H1 (cell line): ENCODE measurements at regions not wholly inside any gene's neighbourhood (a gene's known extent, or its start where the extent isn't known, plus 50 kb on each side); places are given as distances from the start of the nearest gene placed in this dataset.

Experiments used
- CTCF ChIA-PET: fragments of 300-600 bp; sonication (Branson Sonifier 250); formaldehyde crosslinking; loops from one replicate; lab custom pipeline; 2021; ENCODE audit not compliant: partially characterized antibody; lab: Charles Lee
- POLR2A ChIA-PET: fragments of 300-600 bp; sonication (Branson Sonifier 250); formaldehyde crosslinking; loops from one replicate; lab custom pipeline; 2021; ENCODE audit warnings: inconsistent platforms; ENCODE audit not compliant: partially characterized antibody; lab: Charles Lee
- DNase-seq, 2 experiments: peaks; one replicate each; pipeline versions ENCODE4 v3.0.0 to v3.0.0-alpha.2; 2010 to 2022; ENCODE audit warnings: low spot score in 2 of 2, low read depth in 1 of 2, mixed read lengths in 1 of 2
- FAIRE-seq: peaks from 2 replicates; lab custom pipeline; 2011; peaks lifted over from hg19 to GRCh38; lab: Jason Lieb, UNC
- H2AFZ ChIP-seq: 2 replicates; pipeline ENCODE4 v1.8.1; 2012; ENCODE audit warnings: low read length, inconsistent platforms
- H2AK5ac ChIP-seq: 2 replicates; pipeline ENCODE4 v1.6.1; 2013; ENCODE audit warnings: low read depth, low read length
- H2BK120ac ChIP-seq: replicated peaks from 2 replicates; pipeline ENCODE3; 2013; ENCODE audit warnings: low read depth, low read length, inconsistent platforms
- H2BK12ac ChIP-seq: 2 replicates; pipeline ENCODE4 v1.6.1; 2013; ENCODE audit warnings: low read depth, low read length
- H2BK15ac ChIP-seq: 2 replicates; pipeline ENCODE4 v1.6.1; 2013; ENCODE audit warnings: low read length
- H2BK20ac ChIP-seq: 2 replicates; pipeline ENCODE4 v1.6.1; 2013; ENCODE audit warnings: low read length
- H2BK5ac ChIP-seq: 2 replicates; pipeline ENCODE4 v1.6.1; 2013; ENCODE audit warnings: low read depth, low read length
- H3K14ac ChIP-seq: 2 replicates; pipeline ENCODE4 v1.6.1; 2013; ENCODE audit warnings: inconsistent platforms; ENCODE audit not compliant: insufficient read length
- H3K18ac ChIP-seq: 2 replicates; pipeline ENCODE4 v1.6.1; 2013; ENCODE audit warnings: low read length; ENCODE audit errors: extremely low read depth
- H3K23ac ChIP-seq: 2 replicates; pipeline ENCODE4 v1.6.1; 2013; ENCODE audit warnings: inconsistent platforms; ENCODE audit not compliant: insufficient read length
- H3K23me2 ChIP-seq: 2 replicates; pipeline ENCODE4 v1.6.1; 2013; ENCODE audit warnings: low read depth, low read length
- H3K27ac ChIP-seq: 2 replicates; pipeline ENCODE4 v1.6.1; 2011; ENCODE audit warnings: low read depth, low read length, inconsistent platforms
- H3K27me3 ChIP-seq, 4 experiments: replicated peaks in 1 of 4; 1 replicate in 1 of 4; 2 replicates in 3 of 4; pipeline versions ENCODE4 v1.6.1 to v1.8.1; 2011 to 2013; ENCODE audit warnings: low read length in 3 of 4, mild to moderate bottlenecking in 3 of 4, inconsistent platforms in 2 of 4, mixed read lengths in 2 of 4, moderate library complexity in 1 of 4; ENCODE audit not compliant: control insufficient read depth in 3 of 4, insufficient read depth in 3 of 4; ENCODE audit errors: extremely low read depth in 1 of 4
- H3K36me3 ChIP-seq, 4 experiments: 2 replicates each; pipeline versions ENCODE4 v1.6.1 to v1.8.1; 2011 to 2013; ENCODE audit warnings: mild to moderate bottlenecking in 4 of 4, low read length in 3 of 4, moderate library complexity in 2 of 4, control low read depth in 1 of 4, inconsistent platforms in 1 of 4; ENCODE audit not compliant: insufficient read depth in 4 of 4, control insufficient read depth in 2 of 4
- H3K4ac ChIP-seq: replicated peaks from 2 replicates; pipeline ENCODE3; 2013; ENCODE audit warnings: low read length, low read depth, mixed read lengths, inconsistent platforms; ENCODE audit not compliant: insufficient read length
- H3K4me1 ChIP-seq, 4 experiments: replicated peaks in 1 of 4; 1 replicate in 1 of 4; 2 replicates in 3 of 4; pipeline versions ENCODE4 v1.6.1 to v1.8.1; 2011 to 2013; ENCODE audit warnings: low read length in 3 of 4, inconsistent platforms in 2 of 4, mixed read lengths in 1 of 4; ENCODE audit not compliant: insufficient read depth in 4 of 4, control insufficient read depth in 3 of 4
- H3K4me2 ChIP-seq, 2 experiments: 2 replicates each; pipeline versions ENCODE4 v1.6.1 to v1.8.1; 2011 to 2013; ENCODE audit warnings: low read depth in 2 of 2, low read length in 2 of 2, control low read depth in 1 of 2, inconsistent platforms in 1 of 2, mild to moderate bottlenecking in 1 of 2; ENCODE audit not compliant: insufficient read depth in 1 of 2
- H3K4me3 ChIP-seq, 4 experiments: fragments of 200-600, 300-600 bp in 1 of 4; sonication (generic), shearing (Covaris generic), sonication (Bioruptor Twin) in 1 of 4; 2 replicates each; pipeline versions ENCODE4 v1.5.1 to v1.8.1; 2011 to 2016; ENCODE audit warnings: low read length in 4 of 4, low read depth in 3 of 4, control low read depth in 2 of 4, inconsistent platforms in 2 of 4, mild to moderate bottlenecking in 2 of 4, mixed read lengths in 1 of 4, moderate library complexity in 1 of 4; ENCODE audit not compliant: insufficient read depth in 2 of 4; ENCODE audit errors: extremely low read depth in 1 of 4
- H3K56ac ChIP-seq: replicated peaks from 2 replicates; pipeline ENCODE3; 2013; ENCODE audit warnings: low read depth, mild to moderate bottlenecking, mixed read lengths, low read length, inconsistent platforms; ENCODE audit not compliant: insufficient read length
- H3K79me1 ChIP-seq: 2 replicates; pipeline ENCODE4 v1.6.1; 2013; ENCODE audit warnings: low read depth, low read length, control low read depth
- H3K79me2 ChIP-seq, 2 experiments: 2 replicates each; pipeline versions ENCODE4 v1.6.1 to v1.8.1; 2012 to 2013; ENCODE audit warnings: low read length in 2 of 2, mild to moderate bottlenecking in 2 of 2, inconsistent platforms in 1 of 2; ENCODE audit not compliant: insufficient read depth in 2 of 2, control insufficient read depth in 1 of 2
- H3K9ac ChIP-seq, 4 experiments: replicated peaks in 1 of 4; 1 replicate in 1 of 4; 2 replicates in 3 of 4; pipeline versions ENCODE4 v1.6.1 to v1.8.1; 2011 to 2013; ENCODE audit warnings: low read depth in 3 of 4, low read length in 3 of 4, control low read depth in 2 of 4, mild to moderate bottlenecking in 2 of 4, moderate library complexity in 2 of 4, inconsistent platforms in 1 of 4; ENCODE audit errors: extremely low read depth in 1 of 4
- H3K9me3 ChIP-seq, 2 experiments: 2 replicates each; pipeline versions ENCODE4 v1.6.1 to v1.8.1; 2012 to 2013; ENCODE audit warnings: mild to moderate bottlenecking in 2 of 2, moderate library complexity in 2 of 2, control low read depth in 1 of 2, inconsistent platforms in 1 of 2, low read depth in 1 of 2, low read length in 1 of 2, mixed read lengths in 1 of 2; ENCODE audit not compliant: insufficient read depth in 2 of 2
- H4K20me1 ChIP-seq, 2 experiments: replicated peaks in 1 of 2; 2 replicates each; pipeline versions ENCODE3 to v1.8.1; 2011 to 2013; ENCODE audit warnings: inconsistent platforms in 2 of 2, low read length in 2 of 2, mild to moderate bottlenecking in 1 of 2; ENCODE audit not compliant: insufficient read depth in 2 of 2, control insufficient read depth in 1 of 2
- H4K5ac ChIP-seq: 2 replicates; pipeline ENCODE4 v1.6.1; 2013; ENCODE audit warnings: low read length, low read depth, mixed read lengths, inconsistent platforms; ENCODE audit not compliant: insufficient read length
- H4K8ac ChIP-seq: 2 replicates; pipeline ENCODE4 v1.8.0; 2013; ENCODE audit warnings: mild to moderate bottlenecking, moderate library complexity, low read length, inconsistent platforms; ENCODE audit not compliant: insufficient read depth; ENCODE audit errors: extremely low read depth
- H4K91ac ChIP-seq: replicated peaks from 2 replicates; pipeline ENCODE3; 2013; ENCODE audit warnings: low read length, mixed read lengths, inconsistent platforms; ENCODE audit not compliant: insufficient read length
- ATF3 ChIP-seq: IDR thresholded peaks from 2 replicates; pipeline ENCODE4 v1.6.1; 2011; ENCODE audit warnings: low read depth, mild to moderate bottlenecking, low read length; ENCODE audit not compliant: insufficient read depth
- BACH1 ChIP-seq: IDR thresholded peaks from 2 replicates; pipeline ENCODE4 v1.6.1; 2012; ENCODE audit warnings: low read length, improper control_type of control experiment
- CBX5 ChIP-seq: fragments of 300-800, 300-1000 bp; sonication (generic); IDR thresholded peaks from 2 replicates; pipeline ENCODE4 v1.7.1; 2016; ENCODE audit warnings: antibody characterized with exemption, low read length, low read depth
- CTCF ChIP-seq, 3 experiments: IDR thresholded peaks; 1 replicate in 2 of 3; 2 replicates in 1 of 3; pipeline versions ENCODE4 v1.5.1 to v1.6.1; 2011; ENCODE audit warnings: low read length in 3 of 3, mild to moderate bottlenecking in 3 of 3, inconsistent platforms in 2 of 3, low read depth in 1 of 3, moderate library complexity in 1 of 3; ENCODE audit not compliant: insufficient read depth in 1 of 3; ENCODE audit errors: control extremely low read depth in 1 of 3
- EZH2 ChIP-seq: fragments of 200-600 bp; sonication (generic); IDR thresholded peaks from 2 replicates; pipeline ENCODE4 v1.7.1; 2012; ENCODE audit warnings: low read depth, mild to moderate bottlenecking, moderate library complexity, low read length, inconsistent platforms; ENCODE audit not compliant: severe bottlenecking
- JUN ChIP-seq: IDR thresholded peaks from 2 replicates; pipeline ENCODE4 v1.6.1; 2011; ENCODE audit warnings: low read depth, mild to moderate bottlenecking, improper control_type of control experiment, low read length
- KDM4A ChIP-seq: IDR thresholded peaks from one replicate; pipeline ENCODE4 v1.7.1; 2012; ENCODE audit warnings: low read depth, mild to moderate bottlenecking, moderate library complexity, low read length, inconsistent platforms; ENCODE audit not compliant: severe bottlenecking
- POLR2AphosphoS5 ChIP-seq: IDR thresholded peaks from 2 replicates; pipeline ENCODE4 v1.6.1; 2011; ENCODE audit warnings: low read depth, low read length
- SP2 ChIP-seq: IDR thresholded peaks from 2 replicates; pipeline ENCODE4 v1.6.1; 2012; ENCODE audit warnings: mild to moderate bottlenecking, low read length, inconsistent platforms
- ZNF274 ChIP-seq: IDR thresholded peaks from 2 replicates; pipeline ENCODE4 v1.7.0; 2012; ENCODE audit warnings: low read length, borderline replicate concordance; ENCODE audit errors: extremely low read depth
- WGBS, 2 experiments: shearing (Covaris generic) in 1 of 2; methylation state at CpG; one replicate each; pipeline versions ENCODE4 v1.1.6 to v1.1.7; 2013 to 2015; ENCODE audit warnings: low lambda C conversion rate in 2 of 2, mixed read lengths in 2 of 2, inconsistent platforms in 1 of 2, low coverage in 1 of 2, missing lambda C conversion rate in 1 of 2; ENCODE audit not compliant: insufficient replicate concordance in 2 of 2, insufficient coverage in 1 of 2, insufficient read length in 1 of 2; ENCODE audit errors: extremely low coverage in 1 of 2, missing lambda C conversion rate in 1 of 2; 5-methylcytosine and 5-hydroxymethylcytosine counted together

GRCh38 chr4:137998666-137999429 is 243.3 kb downstream of the SLC7A11 start:
- Histone ChIP-seq H2AK5ac (no peak overlapping the region), H2BK20ac (no peak overlapping the region), H2BK5ac (no peak overlapping the region), H3K36me3 (no peaks in the 10 kb centered on the region), H3K56ac (no peak overlapping the region), H3K4ac (no peak overlapping the region), H3K4me3 (no peak overlapping the region), H4K5ac (no peak overlapping the region), H4K91ac (no peak overlapping the region), H3K23me2 (no peaks in the 10 kb centered on the region), H3K79me2 (no peaks in the 10 kb centered on the region), H3K4me2 (no peak overlapping the region), H4K8ac (no peak overlapping the region), H2BK15ac (no peak overlapping the region), H2BK12ac (no peak overlapping the region), H3K27me3 (no peaks in the 10 kb centered on the region), H3K27ac (no peak overlapping the region), H3K23ac (no peak overlapping the region), H3K9ac (no peak overlapping the region), H3K18ac (no peak overlapping the region), H3K4me1 (no peaks in the 10 kb centered on the region), H2BK120ac (no peak overlapping the region), H2AFZ (no peak overlapping the region), H3K9me3 (no peaks in the 10 kb centered on the region), H4K20me1 (no peaks in the 10 kb centered on the region), H3K14ac (no peak overlapping the region), H3K79me1 (no peaks in the 10 kb centered on the region)
- 87% methylated on average over 1 of the region's 1 CpG; no CpG with 5 or more reads in 1 of the 2 experiments for WGBS, 2 experiments
- CTCF ChIA-PET: interaction anchor here (2.5 kb wide), 1 partner anchor 8 kb away, joined by 9 read pairs; no protein-coding TSS in a partner anchor
- FAIRE-seq (no peak), DNase-seq (no peak)
- POLR2A ChIA-PET: no interaction called here
- TF ChIP-seq KDM4A (no peak), ATF3 (no peak), CBX5 (no peak), BACH1 (no peak), ZNF274 (no peak), CTCF (IDR thresholded peaks at IDR 0.05; ENCODE audit: control extremely low read depth in 1 of 3, insufficient read depth in 1 of 3, low read depth in 1 of 3, low read length in 3 of 3) (no peak), EZH2 (no peak), POLR2AphosphoS5 (no peak), JUN (no peak), SP2 (no peak)
